RPMI8226 (cell line): ENCODE measurements at regions not wholly inside any gene's neighbourhood (a gene's known extent, or its start where the extent isn't known, plus 50 kb on each side); places are given as distances from the start of the nearest gene placed in this dataset.
"Not testable (repeated sequence)": the region's sequence is repeated elsewhere in the genome, so short reads cannot be mapped to it uniquely, and the experiment has no call there.

Experiments used
- DNase-seq: peaks from one replicate; pipeline ENCODE4 v3.0.0-alpha.2; 2015

- no peak for DNase-seq
Observed at GRCh38 chr2:180927030-180927686, 53.2 kb upstream of the UBE2E3 start.

DNA sequence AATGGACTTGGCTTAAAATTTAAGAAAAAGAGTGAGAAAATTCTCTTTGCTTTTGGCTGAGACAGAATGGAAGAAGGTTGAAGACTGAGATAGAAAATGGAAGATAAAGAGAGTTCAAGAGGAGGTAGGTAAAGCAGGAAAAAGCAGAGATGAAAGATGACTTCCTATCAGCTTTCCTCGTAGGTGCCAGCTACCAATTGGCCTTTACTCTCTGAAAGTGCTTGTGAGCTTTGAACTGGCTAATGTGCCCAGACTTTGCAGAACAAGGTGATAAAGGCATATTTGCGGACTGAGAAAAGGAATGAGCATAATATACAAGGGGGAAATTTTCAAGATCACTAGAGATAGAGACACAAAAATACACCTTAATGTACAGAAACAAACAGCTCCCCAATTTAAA, 54.7 kb upstream of the UBE2E3 start:
- DNase-seq = no peak

DNA sequence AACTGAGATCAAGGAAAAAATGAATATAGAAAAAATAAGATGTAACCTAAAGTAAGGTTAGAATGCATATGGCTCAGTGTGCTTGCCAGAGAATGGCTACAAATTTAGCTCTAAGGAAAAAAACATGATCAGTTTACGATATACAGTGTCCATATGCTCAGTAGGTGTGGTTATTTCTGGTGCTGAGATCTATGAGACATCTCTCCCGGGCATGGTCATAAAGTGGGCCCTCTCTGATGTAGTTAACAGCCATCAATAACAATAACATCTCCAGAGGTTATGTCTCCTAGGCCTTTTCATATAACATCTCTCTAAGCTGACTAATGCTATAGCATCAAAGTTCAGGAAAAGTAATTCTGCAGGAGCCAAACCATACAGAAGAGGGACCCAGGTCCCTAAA, 56.3 kb upstream of the UBE2E3 start:
- no peak for DNase-seq

- DNase-seq = no peak
Observed at GRCh38 chr2:180910831-180911665, 69.4 kb upstream of the UBE2E3 start.

DNA sequence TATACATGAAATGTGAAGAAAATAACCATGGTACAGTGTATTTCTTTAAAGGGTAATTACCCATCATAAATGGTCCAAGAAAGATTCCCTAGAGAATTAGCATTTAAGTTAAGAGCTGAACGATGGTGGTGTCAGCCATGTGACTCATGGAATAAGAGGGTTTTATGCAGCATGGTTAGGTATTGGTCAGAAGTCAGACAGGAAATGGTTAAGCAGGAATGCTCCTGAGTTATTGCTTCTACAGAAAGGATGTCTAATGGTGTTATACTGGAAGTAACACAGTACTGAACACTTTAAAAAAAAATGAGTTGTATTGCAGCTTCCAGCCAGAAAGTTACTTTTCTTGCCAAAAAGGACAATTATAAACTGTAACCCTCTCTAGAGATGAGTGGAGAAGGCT, 72.7 kb upstream of the UBE2E3 start:
- DNase-seq = no peak

- no peak for DNase-seq
Observed at GRCh38 chr2:180905461-180905860, 74.9 kb upstream of the UBE2E3 start.

GRCh38 chr2:180905002-180905401, 75.4 kb upstream of the UBE2E3 start:
- DNase-seq = no peak

- no peak for DNase-seq
Observed at GRCh38 chr2:180901331-180901730, 79.1 kb upstream of the UBE2E3 start.

GRCh38 chr2:180893752-180894151, 86.7 kb upstream of the UBE2E3 start:
- DNase-seq = no peak

GRCh38 chr2:180892091-180892490, 88.3 kb upstream of the UBE2E3 start:
- DNase-seq = no peak

DNA sequence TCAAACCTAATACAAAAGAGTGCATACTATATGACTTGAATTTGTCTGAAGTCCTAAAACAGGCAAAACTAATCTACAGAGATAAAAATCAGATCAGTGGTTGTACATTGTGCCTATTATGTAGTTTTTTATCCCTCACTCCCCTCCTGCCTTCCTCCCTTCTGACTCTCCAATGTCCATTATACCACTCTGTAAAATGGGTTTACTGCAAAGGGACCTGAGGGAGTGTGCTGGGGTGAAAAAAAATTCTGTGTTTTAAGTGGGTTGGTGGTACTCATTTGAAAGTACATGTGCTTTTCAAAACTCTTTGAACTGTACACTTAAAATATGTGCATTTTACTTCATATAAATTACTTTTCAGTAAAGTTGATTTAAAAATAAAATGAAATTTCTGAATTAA, 89.0 kb upstream of the UBE2E3 start:
- DNase-seq = no peak

GRCh38 chr2:180890781-180891180, 89.6 kb upstream of the UBE2E3 start:
- no peak for DNase-seq

GRCh38 chr2:180882959-180883358, 97.4 kb upstream of the UBE2E3 start:
- no peak for DNase-seq

GRCh38 chr2:180876506-180876905, 103.9 kb upstream of the UBE2E3 start:
- no peak for DNase-seq

- no peak for DNase-seq
Observed at GRCh38 chr2:180873219-180873618, 107.2 kb upstream of the UBE2E3 start.

GRCh38 chr2:180872781-180873180, 107.6 kb upstream of the UBE2E3 start:
- DNase-seq = not testable (repeated sequence)

- no peak for DNase-seq
Observed at GRCh38 chr2:180872255-180872654, 108.2 kb upstream of the UBE2E3 start.

GRCh38 chr2:180871649-180872048, 108.8 kb upstream of the UBE2E3 start:
- DNase-seq = no peak

GRCh38 chr2:180849851-180850250, 130.6 kb upstream of the UBE2E3 start:
- DNase-seq = no peak

DNA sequence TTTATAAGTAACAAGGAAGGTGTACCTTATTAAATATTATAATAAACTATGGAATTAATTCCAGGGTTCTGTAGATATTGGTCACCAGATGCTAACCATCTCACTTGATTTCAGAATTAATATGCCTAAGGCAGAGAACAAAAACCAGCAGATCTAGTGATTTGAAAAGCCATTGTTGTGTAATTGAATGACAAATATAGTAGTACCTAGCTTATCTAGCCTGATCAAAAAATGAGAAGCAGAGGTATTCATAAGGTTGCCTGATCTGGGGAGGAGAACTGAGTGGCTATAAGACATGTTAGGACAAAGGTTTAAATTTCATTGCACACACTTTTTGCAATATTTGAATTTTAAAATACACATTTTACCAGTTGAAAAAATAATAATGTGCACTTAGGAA, 132.0 kb upstream of the UBE2E3 start:
- no peak for DNase-seq

DNA sequence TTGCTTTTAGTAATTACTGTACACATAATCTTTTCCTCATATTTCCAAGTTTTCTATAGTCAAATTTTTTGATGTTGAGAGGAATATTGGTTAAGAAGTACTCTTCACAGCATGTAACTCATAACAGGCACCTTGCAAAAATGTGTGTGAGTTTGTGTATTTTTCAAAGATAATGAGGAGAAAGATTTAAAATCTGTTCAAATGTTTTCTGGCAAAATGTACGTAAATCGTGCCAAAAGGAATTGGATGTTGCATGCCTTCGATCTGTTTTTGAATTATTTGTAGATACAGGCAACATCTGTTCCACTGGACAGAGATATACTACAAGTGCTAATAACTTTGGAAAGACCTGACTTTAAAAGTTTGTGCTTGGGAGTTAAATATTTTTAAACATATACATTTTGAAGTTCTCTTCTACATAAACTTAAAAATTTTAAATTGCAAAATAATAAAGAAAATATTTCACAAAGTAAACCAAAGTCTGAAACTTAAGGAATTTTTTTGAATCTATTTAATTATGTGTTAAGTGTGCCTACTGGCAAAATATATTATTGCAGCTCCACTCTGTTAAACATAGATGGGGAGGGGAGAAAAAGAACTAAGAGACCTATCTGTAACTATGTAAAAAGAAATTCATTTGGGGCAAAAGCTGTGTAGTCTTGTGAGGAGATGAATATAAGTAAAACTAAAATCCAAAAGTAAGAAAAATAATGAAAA, 133.5 kb upstream of the UBE2E3 start:
- no peak for DNase-seq

GRCh38 chr2:180842461-180842860, 137.9 kb upstream of the UBE2E3 start:
- no peak for DNase-seq

DNA sequence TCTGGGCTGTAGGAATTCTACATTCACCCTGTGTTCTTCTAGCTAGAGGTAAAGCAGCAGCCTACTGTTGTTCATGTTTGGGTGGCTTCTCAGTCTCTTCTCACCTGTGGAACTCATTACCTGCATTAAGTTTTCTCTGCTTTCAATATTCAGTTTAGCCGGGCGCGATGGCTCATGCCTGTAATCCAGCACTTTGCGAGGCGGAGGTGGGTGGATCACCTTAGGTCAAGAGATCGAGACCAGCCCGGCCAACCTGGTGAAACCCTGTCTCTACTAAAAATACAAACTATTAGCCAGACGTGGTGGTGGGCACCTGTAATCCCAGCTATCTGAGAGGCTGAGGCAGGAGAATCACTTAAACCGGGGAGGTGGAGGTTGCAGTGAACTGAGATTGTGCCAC, 139.8 kb upstream of the UBE2E3 start:
- no peak for DNase-seq

GRCh38 chr2:180829836-180830235, 150.6 kb upstream of the UBE2E3 start:
- no peak for DNase-seq
